ENCODE measurements at regions not wholly inside any gene's neighbourhood (a gene's known extent, or its start where the extent isn't known, plus 50 kb on each side); places are given as distances from the start of the nearest gene placed in this dataset.

- Histone ChIP-seq H3K4me1 (ENCODE audit: control insufficient read depth, extremely low read depth, insufficient read depth, low read length) (no peaks in the 10 kb centered on the region), H3K36me3 (ENCODE audit: control insufficient read depth in 2 of 2, extremely low read depth in 1 of 2, insufficient read depth in 2 of 2, low read length in 2 of 2) (no peaks in the 10 kb centered on the region), H3K4me3 (ENCODE audit: control insufficient read depth in 2 of 3, extremely low read depth in 1 of 3, insufficient read depth in 2 of 3, low read depth in 1 of 3, low read length in 3 of 3) (no peak overlapping the region), H3K27ac (ENCODE audit: control insufficient read depth, insufficient read depth, low read length) (no peak overlapping the region), H4K20me1 (ENCODE audit: control insufficient read depth, extremely low read depth, insufficient read depth, low read length) (no peaks in the 10 kb centered on the region), H3K9ac (ENCODE audit: control insufficient read depth, extremely low read depth, insufficient read depth, low read length) (no peak overlapping the region), H3K9me3 (ENCODE audit: control insufficient read depth, low read depth, low read length) (no peaks in the 10 kb centered on the region), H3K4me2 (ENCODE audit: control insufficient read depth, extremely low read depth, insufficient read depth, low read depth, low read length) (no peak overlapping the region), H3K9me1 (ENCODE audit: control insufficient read depth, extremely low read depth, insufficient read depth, low read length) (no peaks in the 10 kb centered on the region), H2AFZ (ENCODE audit: control insufficient read depth, low read length) (no peak overlapping the region), H3K79me2 (ENCODE audit: control insufficient read depth, insufficient read depth, low read length) (no peaks in the 10 kb centered on the region), H3K27me3 (ENCODE audit: control insufficient read depth, extremely low read depth, insufficient read depth, low read length) (no peaks in the 10 kb centered on the region)
- no peak for FAIRE-seq
- dilution Hi-C loops (cut with MboI; ENCODE audit: extremely low pct_ligation_motif_present, low sequenced_read_pairs): no loop called here
- DNase-seq (ENCODE audit: low read depth, low spot score): no peak
- TF ChIP-seq, protein P1, sequence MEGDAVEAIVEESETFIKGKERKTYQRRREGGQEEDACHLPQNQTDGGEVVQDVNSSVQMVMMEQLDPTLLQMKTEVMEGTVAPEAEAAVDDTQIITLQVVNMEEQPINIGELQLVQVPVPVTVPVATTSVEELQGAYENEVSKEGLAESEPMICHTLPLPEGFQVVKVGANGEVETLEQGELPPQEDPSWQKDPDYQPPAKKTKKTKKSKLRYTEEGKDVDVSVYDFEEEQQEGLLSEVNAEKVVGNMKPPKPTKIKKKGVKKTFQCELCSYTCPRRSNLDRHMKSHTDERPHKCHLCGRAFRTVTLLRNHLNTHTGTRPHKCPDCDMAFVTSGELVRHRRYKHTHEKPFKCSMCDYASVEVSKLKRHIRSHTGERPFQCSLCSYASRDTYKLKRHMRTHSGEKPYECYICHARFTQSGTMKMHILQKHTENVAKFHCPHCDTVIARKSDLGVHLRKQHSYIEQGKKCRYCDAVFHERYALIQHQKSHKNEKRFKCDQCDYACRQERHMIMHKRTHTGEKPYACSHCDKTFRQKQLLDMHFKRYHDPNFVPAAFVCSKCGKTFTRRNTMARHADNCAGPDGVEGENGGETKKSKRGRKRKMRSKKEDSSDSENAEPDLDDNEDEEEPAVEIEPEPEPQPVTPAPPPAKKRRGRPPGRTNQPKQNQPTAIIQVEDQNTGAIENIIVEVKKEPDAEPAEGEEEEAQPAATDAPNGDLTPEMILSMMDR (optimal IDR thresholded peaks at IDR 0.05 in 1 of 3, IDR thresholded peaks at IDR 0.05 in 1 of 3, conservative IDR thresholded peaks at IDR 0.05 in 1 of 3; ENCODE audit: extremely low read depth in 1 of 3, insufficient read depth in 2 of 3, low read length in 3 of 3): no peak
- no peak for TF ChIP-seq EZH2 (IDR thresholded peaks at IDR 0.05; ENCODE audit: low read length)
Measured at GRCh38 chr4:120318196-120318846, 251.7 kb upstream of the MAD2L1 start.

DNA sequence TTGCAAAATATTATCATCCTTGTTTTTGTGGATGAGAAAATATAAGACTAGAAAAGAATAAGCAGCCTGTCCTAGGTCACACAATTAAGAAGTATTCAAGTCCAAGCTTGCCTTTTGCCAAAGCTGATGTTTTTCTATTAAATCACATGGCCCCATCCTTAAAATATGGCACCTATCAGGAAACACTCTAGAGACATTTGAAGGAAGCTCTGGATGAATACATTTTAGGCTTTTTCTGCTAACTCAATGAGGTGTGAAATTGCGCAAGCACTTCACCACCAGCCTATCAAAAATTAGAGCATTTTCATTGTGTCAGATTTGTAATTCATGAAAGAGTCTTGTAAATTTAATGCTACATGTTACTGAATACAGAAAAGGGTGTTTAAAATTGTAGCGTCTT lies 251.1 kb upstream of the MAD2L1 start:
- no peak overlapping the region for H3K27ac ChIP-seq (ENCODE audit: control insufficient read depth, insufficient read depth, low read length)
- no peaks in the 10 kb centered on the region for H3K36me3 ChIP-seq (ENCODE audit: control insufficient read depth in 2 of 2, extremely low read depth in 1 of 2, insufficient read depth in 2 of 2, low read length in 2 of 2)
- H3K9ac ChIP-seq (ENCODE audit: control insufficient read depth, extremely low read depth, insufficient read depth, low read length): no peak overlapping the region
- H3K4me2 ChIP-seq (ENCODE audit: control insufficient read depth, extremely low read depth, insufficient read depth, low read depth, low read length): no peak overlapping the region
- H3K9me3 ChIP-seq (ENCODE audit: control insufficient read depth, low read depth, low read length): no peaks in the 10 kb centered on the region
- H2AFZ ChIP-seq (ENCODE audit: control insufficient read depth, low read length): no peak overlapping the region
- FAIRE-seq (no peak), DNase-seq (ENCODE audit: low read depth, low spot score) (no peak)
- no peaks in the 10 kb centered on the region for H3K79me2 ChIP-seq (ENCODE audit: control insufficient read depth, insufficient read depth, low read length)
- no peak overlapping the region for H3K4me3 ChIP-seq (ENCODE audit: control insufficient read depth in 2 of 3, extremely low read depth in 1 of 3, insufficient read depth in 2 of 3, low read depth in 1 of 3, low read length in 3 of 3)
- H3K4me1 ChIP-seq (ENCODE audit: control insufficient read depth, extremely low read depth, insufficient read depth, low read length): no peaks in the 10 kb centered on the region
- H4K20me1 ChIP-seq (ENCODE audit: control insufficient read depth, extremely low read depth, insufficient read depth, low read length): no peaks in the 10 kb centered on the region
- no peaks in the 10 kb centered on the region for H3K27me3 ChIP-seq (ENCODE audit: control insufficient read depth, extremely low read depth, insufficient read depth, low read length)
- H3K9me1 ChIP-seq (ENCODE audit: control insufficient read depth, extremely low read depth, insufficient read depth, low read length): no peaks in the 10 kb centered on the region
- no peak for TF ChIP-seq EZH2 (IDR thresholded peaks at IDR 0.05; ENCODE audit: low read length)
- TF ChIP-seq, protein P1 (optimal IDR thresholded peaks at IDR 0.05 in 1 of 3, IDR thresholded peaks at IDR 0.05 in 1 of 3, conservative IDR thresholded peaks at IDR 0.05 in 1 of 3; ENCODE audit: extremely low read depth in 1 of 3, insufficient read depth in 2 of 3, low read length in 3 of 3): no peak
- dilution Hi-C loops (cut with MboI; ENCODE audit: extremely low pct_ligation_motif_present, low sequenced_read_pairs): no loop called here
